ENCODE measurements at regions not wholly inside any gene's neighbourhood (a gene's known extent, or its start where the extent isn't known, plus 50 kb on each side); places are given as distances from the start of the nearest gene placed in this dataset.

DNA sequence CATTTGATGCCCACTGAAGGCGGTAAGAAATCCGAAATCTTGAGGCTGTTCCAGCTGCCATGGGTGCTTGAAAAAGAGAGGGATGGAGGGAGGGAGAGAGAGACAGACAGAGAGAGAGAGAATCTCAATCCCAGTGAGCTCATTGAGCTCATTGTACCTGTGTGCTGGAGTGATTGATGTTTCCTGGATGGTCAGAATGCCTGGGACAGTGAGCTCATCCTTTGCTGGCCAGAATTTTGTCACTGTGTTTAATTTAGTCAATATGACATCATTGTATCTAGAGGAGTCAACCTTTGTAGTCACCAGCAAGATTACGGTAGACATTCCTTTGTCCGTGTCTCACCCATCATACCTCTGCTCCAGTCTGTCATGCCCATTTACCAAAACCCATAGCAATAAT lies 625.4 kb upstream of the POM121L12 start:
- TF ChIP-seq, protein P1, sequence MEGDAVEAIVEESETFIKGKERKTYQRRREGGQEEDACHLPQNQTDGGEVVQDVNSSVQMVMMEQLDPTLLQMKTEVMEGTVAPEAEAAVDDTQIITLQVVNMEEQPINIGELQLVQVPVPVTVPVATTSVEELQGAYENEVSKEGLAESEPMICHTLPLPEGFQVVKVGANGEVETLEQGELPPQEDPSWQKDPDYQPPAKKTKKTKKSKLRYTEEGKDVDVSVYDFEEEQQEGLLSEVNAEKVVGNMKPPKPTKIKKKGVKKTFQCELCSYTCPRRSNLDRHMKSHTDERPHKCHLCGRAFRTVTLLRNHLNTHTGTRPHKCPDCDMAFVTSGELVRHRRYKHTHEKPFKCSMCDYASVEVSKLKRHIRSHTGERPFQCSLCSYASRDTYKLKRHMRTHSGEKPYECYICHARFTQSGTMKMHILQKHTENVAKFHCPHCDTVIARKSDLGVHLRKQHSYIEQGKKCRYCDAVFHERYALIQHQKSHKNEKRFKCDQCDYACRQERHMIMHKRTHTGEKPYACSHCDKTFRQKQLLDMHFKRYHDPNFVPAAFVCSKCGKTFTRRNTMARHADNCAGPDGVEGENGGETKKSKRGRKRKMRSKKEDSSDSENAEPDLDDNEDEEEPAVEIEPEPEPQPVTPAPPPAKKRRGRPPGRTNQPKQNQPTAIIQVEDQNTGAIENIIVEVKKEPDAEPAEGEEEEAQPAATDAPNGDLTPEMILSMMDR (IDR thresholded peaks at IDR 0.05; ENCODE audit: insufficient read depth, low read length, poor library complexity, severe bottlenecking): no peak
- TF ChIP-seq EZH2phosphoT487 (conservative IDR thresholded peaks at IDR 0.05; ENCODE audit: low read length): no peak
